K562 (cell line): ENCODE measurements at regions not wholly inside any gene's neighbourhood (a gene's known extent, or its start where the extent isn't known, plus 50 kb on each side); places are given as distances from the start of the nearest gene placed in this dataset.

Experiments used
- ATAC-seq: fragments of 200-7000 bp; cut with Tn5 transposase; 3 replicates; pipeline ENCODE4 v1.9.1; 2020; ENCODE audit warnings: moderate library complexity
- BruUV-seq: library from RNA; stranded (reverse); fragments of 400-500 nt; replicated peaks from 2 replicates; lab custom pipeline; 2021; lab: Mats Ljungman, UMichigan
- CTCF ChIA-PET: fragments of 300-600 bp; formaldehyde crosslinking; extraction: SDS; loops from one replicate; lab custom pipeline; 2021; ENCODE audit warnings: low intra/inter-chr PET ratio; lab: Yijun Ruan, JAX
- POLR2A ChIA-PET: fragments of 300-600, 350-650 bp; sonication (Branson Sonifier 250); formaldehyde crosslinking; extraction: SDS; loops from one replicate; lab custom pipeline; 2021; ENCODE audit warnings: antibody characterized with exemption, inconsistent platforms; lab: Yijun Ruan, JAX
- DNase-seq, 4 experiments: peaks; one replicate each; pipeline versions ENCODE4 v3.0.0 to v3.0.0-alpha.2; 2011 to 2018; ENCODE audit warnings: low spot score in 3 of 4, mixed read lengths in 3 of 4; ENCODE audit errors: extremely low read depth in 1 of 4
- FAIRE-seq: peaks from 2 replicates; lab custom pipeline; 2011; peaks lifted over from hg19 to GRCh38; lab: Jason Lieb, UNC
- H2AFZ ChIP-seq: 2 replicates; pipeline ENCODE4 v1.6.0; 2011; ENCODE audit warnings: low read depth, low read length, control low read depth, inconsistent platforms
- H3K27ac ChIP-seq: fragments of 200-600 bp; 3 replicates; pipeline ENCODE4 v1.8.0; 2011; ENCODE audit warnings: low read depth, mild to moderate bottlenecking, control low read depth, inconsistent platforms, low read length, moderate library complexity, mixed read lengths; ENCODE audit errors: extremely low read depth
- H3K27me3 ChIP-seq, 2 experiments: fragments of 300-600 bp in 1 of 2; 2 replicates in 1 of 2; 3 replicates in 1 of 2; pipeline versions ENCODE4 v1.6.0 to v1.8.0; 2011; ENCODE audit warnings: inconsistent platforms in 2 of 2, low read length in 2 of 2, mild to moderate bottlenecking in 1 of 2, mixed read lengths in 1 of 2, moderate library complexity in 1 of 2; ENCODE audit not compliant: control insufficient read depth in 2 of 2, insufficient read depth in 2 of 2
- H3K36me3 ChIP-seq: fragments of 300-600 bp; 3 replicates; pipeline ENCODE4 v1.8.0; 2011; ENCODE audit warnings: mild to moderate bottlenecking, low read length, inconsistent platforms; ENCODE audit not compliant: control insufficient read depth, insufficient read depth
- H3K4me1 ChIP-seq, 2 experiments: fragments of 200-600 bp in 1 of 2; replicated peaks in 1 of 2; 2 replicates in 1 of 2; 3 replicates in 1 of 2; pipeline versions ENCODE4 v1.5.1 to v1.8.0; 2011; ENCODE audit warnings: inconsistent platforms in 2 of 2, low read length in 2 of 2, mild to moderate bottlenecking in 1 of 2, mixed read lengths in 1 of 2, moderate library complexity in 1 of 2; ENCODE audit not compliant: control insufficient read depth in 2 of 2, insufficient read depth in 2 of 2
- H3K4me2 ChIP-seq: 2 replicates; pipeline ENCODE4 v1.6.1; 2011; ENCODE audit warnings: low read length, control low read depth, inconsistent platforms, mixed read lengths; ENCODE audit not compliant: insufficient read depth
- H3K4me3 ChIP-seq: fragments of 200-600 bp; sonication (generic), shearing (Covaris generic); 2 replicates; pipeline ENCODE4 v1.5.1; 2016; ENCODE audit warnings: control low read depth, inconsistent platforms
- H3K79me2 ChIP-seq: fragments of 200-600 bp; 3 replicates; pipeline ENCODE4 v1.8.0; 2011; ENCODE audit warnings: low read length, inconsistent platforms; ENCODE audit not compliant: control insufficient read depth, insufficient read depth
- H3K9ac ChIP-seq, 2 experiments: 2 replicates each; pipeline versions ENCODE4 v1.6.0 to v1.6.1; 2011; ENCODE audit warnings: low read depth in 2 of 2, low read length in 2 of 2, control low read depth in 1 of 2, inconsistent platforms in 1 of 2, mild to moderate bottlenecking in 1 of 2, mixed read lengths in 1 of 2; ENCODE audit not compliant: insufficient read depth in 1 of 2
- H3K9me1 ChIP-seq: one replicate; pipeline ENCODE4 v1.6.0; 2011; ENCODE audit warnings: inconsistent platforms, mild to moderate bottlenecking, low read length, moderate library complexity; ENCODE audit not compliant: control insufficient read depth, insufficient read depth
- H3K9me3 ChIP-seq: replicated peaks from 2 replicates; pipeline ENCODE4 v1.5.1; 2011; ENCODE audit warnings: low read depth, low read length, inconsistent platforms; ENCODE audit not compliant: control insufficient read depth, insufficient read depth
- H4K20me1 ChIP-seq: replicated peaks from 2 replicates; pipeline ENCODE4 v1.6.1; 2011; ENCODE audit warnings: low read length, inconsistent platforms, mixed read lengths; ENCODE audit not compliant: control insufficient read depth, insufficient read depth
- CHD2 ChIP-seq: IDR thresholded peaks from 2 replicates; pipeline ENCODE4 v1.6.1; 2011; ENCODE audit warnings: low read depth, low read length
- FOXJ3 ChIP-seq: sonication (generic); formaldehyde crosslinking; IDR thresholded peaks from 2 replicates; pipeline ENCODE4 v1.4.0; 2020; ENCODE audit warnings: mild to moderate bottlenecking, missing genetic modification reagents
- PCBP1 ChIP-seq: fragments of 200-400 bp; formaldehyde crosslinking; IDR thresholded peaks from 2 replicates; pipeline ENCODE4 v1.6.1; 2018; ENCODE audit warnings: mild to moderate bottlenecking, low read depth, low read length; ENCODE audit not compliant: poor library complexity, severe bottlenecking
- ZBTB43 ChIP-seq: sonication (generic); formaldehyde crosslinking; IDR thresholded peaks from 2 replicates; pipeline ENCODE4 v1.8.0; 2023; ENCODE audit warnings: mild to moderate bottlenecking, missing genetic modification reagents
- WGBS: fragments of 100-300 bp; shearing (Covaris generic); methylation state at CpG from one replicate; pipeline ENCODE4 v1.1.6; 2016; ENCODE audit warnings: low coverage, mixed read lengths; ENCODE audit not compliant: insufficient coverage; ENCODE audit errors: missing lambda C conversion rate; 5-methylcytosine and 5-hydroxymethylcytosine counted together
- in situ Hi-C: fragments of 300-500 bp; cut with MboI; formaldehyde crosslinking; loops from 4 replicates; pipeline ENCODE4 v1.15.0; 2018; ENCODE audit warnings: inconsistent platforms, mixed read lengths
- intact Hi-C: fragments of 100-400 bp; cut with micrococcal nuclease; formaldehyde crosslinking; loops from 2 replicates; pipeline ENCODE4 v1.14.2; 2022

- TF ChIP-seq ZBTB43 (CRISPR knock-in tag) (no peak), FOXJ3 (CRISPR knock-in tag) (no peak), CHD2 (no peak)
Observed at GRCh38 chr9:120107138-120107537, 472.8 kb downstream of the CDK5RAP2 start (continued).

GRCh38 chr9:120104771-120105170 lies 475.2 kb downstream of the CDK5RAP2 start:
- DNase-seq, result no peak
- TF ChIP-seq PCBP1, result no peak
- Histone ChIP-seq H3K4me3 (no peak overlapping the region), H3K9me3 (no peaks in the 10 kb centered on the region), H2AFZ (no peak overlapping the region), H3K4me1 (no peaks in the 10 kb centered on the region), H3K9ac (no peak overlapping the region), H4K20me1 (no peaks in the 10 kb centered on the region), H3K9me1 (no peaks in the 10 kb centered on the region), H3K4me2 (no peak overlapping the region), H3K36me3 (no peaks in the 10 kb centered on the region), H3K27me3 (no peaks in the 10 kb centered on the region), H3K79me2 (no peaks in the 10 kb centered on the region), H3K27ac (no peak overlapping the region)
- in situ Hi-C loops (no loop called here), intact Hi-C loops (no loop called here)
- BruUV-seq, result no TSS peak
- 0% methylated on average over 6 of the region's 6 CpGs for whole genome bisulfite sequencing
- no peak for ATAC-seq
- ChIA-PET POLR2A (interaction anchor here (0.9 to 1.0 kb wide), 2 partner anchors 9 to 24 kb away, joined by 3 read pairs; no protein-coding TSS in a partner anchor), CTCF (no interaction called here)
- FAIRE-seq, result no peak
